Gastroesophageal sphincter (tissue), 4 donors: ENCODE measurements at regions not wholly inside any gene's neighbourhood (a gene's known extent, or its start where the extent isn't known, plus 50 kb on each side); places are given as distances from the start of the nearest gene placed in this dataset.

Experiments used
- ATAC-seq: fragments of 150-250 bp; one replicate; pipeline ENCODE4 v1.9.1; 2016; ENCODE audit warnings: mild to moderate bottlenecking, moderate library complexity
- H3K27ac ChIP-seq, 4 donors: fragments of 200-600 bp; sonication (generic) in 3 of 4; 1 replicate in 3 of 4; 2 replicates in 1 of 4; pipeline ENCODE4 v1.5.1; 2016 to 2019
- H3K27me3 ChIP-seq: fragments of 200-600 bp; sonication (generic); one replicate; pipeline ENCODE4 v1.5.1; 2019
- H3K36me3 ChIP-seq, 2 donors: fragments of 200-600 bp; sonication (generic); one replicate each; pipeline ENCODE4 v1.5.1; 2019; ENCODE audit warnings: control low read depth in 1 of 2
- H3K4me1 ChIP-seq, 3 donors: fragments of 200-600 bp; sonication (generic); 1 replicate in 2 of 3; 2 replicates in 1 of 3; pipeline ENCODE4 v1.5.1; 2016 to 2019; ENCODE audit warnings: control low read depth in 2 of 3
- H3K4me3 ChIP-seq, 2 donors: fragments of 200-600 bp; sonication (generic); one replicate each; pipeline ENCODE4 v1.5.1; 2019; ENCODE audit warnings: mild to moderate bottlenecking in 1 of 2, moderate library complexity in 1 of 2
- H3K9me3 ChIP-seq, 3 donors: fragments of 200-600 bp; sonication (generic); one replicate each; pipeline ENCODE4 v1.5.1; 2017 to 2019; ENCODE audit warnings: control low read depth in 2 of 3
- EP300 ChIP-seq: sonication (generic); formaldehyde crosslinking; IDR thresholded peaks from one replicate; pipeline ENCODE4 v1.6.1; 2017; ENCODE audit warnings: antibody characterized with exemption, mild to moderate bottlenecking
- POLR2A ChIP-seq, 2 donors: fragments of 450-650 bp; IDR thresholded peaks; one replicate each; pipeline ENCODE4 v1.6.1; 2017; ENCODE audit warnings: antibody characterized with exemption in 2 of 2, mild to moderate bottlenecking in 2 of 2, moderate library complexity in 1 of 2
- POLR2AphosphoS5 ChIP-seq: sonication (generic); formaldehyde crosslinking; IDR thresholded peaks from one replicate; pipeline ENCODE4 v1.6.1; 2017; ENCODE audit warnings: antibody characterized with exemption
- WGBS, 2 donors: methylation state at CpG; one replicate each; pipeline ENCODE4 v1.1.5; 2018; ENCODE audit warnings: low coverage in 1 of 2; 5-methylcytosine and 5-hydroxymethylcytosine counted together
- TF ChIP-seq, protein P1 (sequence below), 4 experiments: fragments of 200-600 bp in 2 of 4; fragments of 450-650 bp in 2 of 4; sonication (generic) in 1 of 4; IDR thresholded peaks; one replicate each; pipeline ENCODE4 v1.5.1; 2017 to 2019; ENCODE audit warnings: antibody characterized with exemption in 4 of 4, mild to moderate bottlenecking in 2 of 4, moderate library complexity in 2 of 4

DNA sequence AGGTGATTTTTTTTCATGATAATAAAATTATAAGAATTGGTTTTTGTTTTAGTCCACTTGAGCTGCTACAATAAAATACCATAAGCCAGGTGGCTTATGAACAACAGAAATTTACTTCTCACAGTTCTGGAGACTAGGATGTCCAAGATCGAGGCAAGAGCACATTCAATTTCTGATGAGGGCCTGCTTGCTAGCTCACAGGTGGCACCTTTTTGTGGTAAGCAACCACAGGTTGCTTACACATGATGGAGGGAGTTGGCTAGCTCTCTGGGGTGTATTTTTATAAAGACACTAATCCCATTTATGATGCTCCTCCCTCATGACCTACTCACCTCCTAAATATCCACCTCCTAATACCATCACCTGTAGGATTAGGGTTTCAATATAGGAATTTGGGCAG is 1248.5 kb upstream of the TENM3 start:
- Histone ChIP-seq H3K9me3 (no peaks in the 10 kb centered on the region), H3K27me3 (no peaks in the 10 kb centered on the region), H3K27ac (no peak overlapping the region), H3K36me3 (no peaks in the 10 kb centered on the region), H3K4me1 (no peaks in the 10 kb centered on the region), H3K4me3 (no peak overlapping the region)
- 78 to 100% methylated on average over 1 of the region's 1 CpG for WGBS, 2 donors
- no peak for ATAC-seq
- TF ChIP-seq EP300, result no peak
- TF ChIP-seq POLR2AphosphoS5, result no peak
- TF ChIP-seq, protein P1, sequence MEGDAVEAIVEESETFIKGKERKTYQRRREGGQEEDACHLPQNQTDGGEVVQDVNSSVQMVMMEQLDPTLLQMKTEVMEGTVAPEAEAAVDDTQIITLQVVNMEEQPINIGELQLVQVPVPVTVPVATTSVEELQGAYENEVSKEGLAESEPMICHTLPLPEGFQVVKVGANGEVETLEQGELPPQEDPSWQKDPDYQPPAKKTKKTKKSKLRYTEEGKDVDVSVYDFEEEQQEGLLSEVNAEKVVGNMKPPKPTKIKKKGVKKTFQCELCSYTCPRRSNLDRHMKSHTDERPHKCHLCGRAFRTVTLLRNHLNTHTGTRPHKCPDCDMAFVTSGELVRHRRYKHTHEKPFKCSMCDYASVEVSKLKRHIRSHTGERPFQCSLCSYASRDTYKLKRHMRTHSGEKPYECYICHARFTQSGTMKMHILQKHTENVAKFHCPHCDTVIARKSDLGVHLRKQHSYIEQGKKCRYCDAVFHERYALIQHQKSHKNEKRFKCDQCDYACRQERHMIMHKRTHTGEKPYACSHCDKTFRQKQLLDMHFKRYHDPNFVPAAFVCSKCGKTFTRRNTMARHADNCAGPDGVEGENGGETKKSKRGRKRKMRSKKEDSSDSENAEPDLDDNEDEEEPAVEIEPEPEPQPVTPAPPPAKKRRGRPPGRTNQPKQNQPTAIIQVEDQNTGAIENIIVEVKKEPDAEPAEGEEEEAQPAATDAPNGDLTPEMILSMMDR (IDR thresholded peaks at IDR 0.05), result no peak
- TF ChIP-seq POLR2A (IDR thresholded peaks at IDR 0.05), result no peak

- no peak for ATAC-seq
- no peaks in the 10 kb centered on the region for H3K27me3 ChIP-seq
- WGBS, 2 donors, result 15 to 23% methylated on average over 2 of the region's 2 CpGs
- no peak overlapping the region for H3K4me3 ChIP-seq
- TF ChIP-seq EP300 (no peak), POLR2A (IDR thresholded peaks at IDR 0.05) (no peak), POLR2AphosphoS5 (no peak)
- TF ChIP-seq, protein P1 (IDR thresholded peaks at IDR 0.05), result no peak
- no peak overlapping the region for H3K27ac ChIP-seq
- H3K9me3 ChIP-seq, result no peaks in the 10 kb centered on the region
- no peaks in the 10 kb centered on the region for H3K4me1 ChIP-seq
- no peaks in the 10 kb centered on the region for H3K36me3 ChIP-seq
Measured at GRCh38 chr4:180999217-180999616, 1244.0 kb upstream of the TENM3 start.

DNA sequence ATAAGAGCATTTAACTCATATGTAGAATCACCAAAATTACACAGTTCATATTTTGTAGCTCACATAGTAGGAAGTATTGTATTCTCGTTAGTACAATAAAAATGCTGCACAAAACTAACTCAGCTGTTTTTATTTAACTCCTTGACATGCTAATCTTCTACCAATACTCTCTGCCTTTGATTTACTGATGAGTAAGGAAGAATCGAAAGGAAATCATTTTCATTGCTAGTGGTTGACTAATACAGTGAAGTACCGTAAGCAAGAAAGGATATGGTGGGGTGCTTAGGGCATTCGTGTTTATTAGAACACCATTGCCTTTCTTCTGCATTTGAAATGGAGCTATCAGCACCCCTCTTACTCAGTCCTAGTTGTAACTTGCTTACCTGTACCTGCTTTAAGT is 1239.1 kb upstream of the TENM3 start:
- Histone ChIP-seq H3K36me3 (no peaks in the 10 kb centered on the region), H3K4me1 (no peaks in the 10 kb centered on the region), H3K9me3 (no peaks in the 10 kb centered on the region), H3K27ac (no peak overlapping the region), H3K4me3 (no peak overlapping the region), H3K27me3 (no peaks in the 10 kb centered on the region)
- 80 to 100% methylated on average over 3 to 4 of the region's 4 CpGs for WGBS, 2 donors
- TF ChIP-seq POLR2AphosphoS5 (no peak), EP300 (no peak), POLR2A (IDR thresholded peaks at IDR 0.05) (no peak)
- TF ChIP-seq, protein P1 (IDR thresholded peaks at IDR 0.05), result no peak
- ATAC-seq, result no peak

- no peaks in the 10 kb centered on the region for H3K9me3 ChIP-seq
- whole genome bisulfite sequencing, 2 donors, result 20 to 26% methylated on average over 11 of the region's 11 CpGs
- no peaks in the 10 kb centered on the region for H3K4me1 ChIP-seq
- TF ChIP-seq, protein P1 (IDR thresholded peaks at IDR 0.05), result no peak
- TF ChIP-seq POLR2A (IDR thresholded peaks at IDR 0.05) (no peak), POLR2AphosphoS5 (no peak), EP300 (no peak)
- no peak for ATAC-seq
- peak overlapping the region in 1 of 2 donors; percentile 21 for H3K4me3 ChIP-seq
- H3K36me3 ChIP-seq, result no peaks in the 10 kb centered on the region
- no peaks in the 10 kb centered on the region for H3K27me3 ChIP-seq
- no peak overlapping the region for H3K27ac ChIP-seq
Measured at GRCh38 chr4:181006499-181007260, 1236.5 kb upstream of the TENM3 start.

- Histone ChIP-seq H3K4me1 (no peaks in the 10 kb centered on the region), H3K36me3 (no peaks in the 10 kb centered on the region), H3K4me3 (no peak overlapping the region), H3K27me3 (no peaks in the 10 kb centered on the region), H3K27ac (no peak overlapping the region), H3K9me3 (no peaks in the 10 kb centered on the region)
- 54 to 63% methylated on average over 5 of the region's 5 CpGs for WGBS, 2 donors
- no peak for ATAC-seq
- TF ChIP-seq POLR2A (IDR thresholded peaks at IDR 0.05) (no peak), EP300 (no peak), POLR2AphosphoS5 (no peak)
- TF ChIP-seq, protein P1 (IDR thresholded peaks at IDR 0.05), result no peak
Measured at GRCh38 chr4:181007751-181008150, 1235.5 kb upstream of the TENM3 start.
